H9 (cell line): ENCODE measurements at regions not wholly inside any gene's neighbourhood (a gene's known extent, or its start where the extent isn't known, plus 50 kb on each side); places are given as distances from the start of the nearest gene placed in this dataset.
A peak's percentile ranks its signal among the peaks of the same experiment; 100 is the strongest.

ENCODE experiments used
- DNase-seq: peaks from one replicate; pipeline ENCODE4 v3.0.0-alpha.2; 2017
- H2AFZ ChIP-seq: one replicate; pipeline ENCODE4 v1.6.1; 2013; ENCODE audit warnings: mild to moderate bottlenecking, low read length, control low read depth, moderate library complexity
- H2AK5ac ChIP-seq: 2 replicates; pipeline ENCODE4 v1.6.1; 2013; ENCODE audit warnings: low read length, control low read depth, mixed read lengths; ENCODE audit not compliant: insufficient read length
- H2BK120ac ChIP-seq: one replicate; pipeline ENCODE4 v1.6.1; 2013; ENCODE audit warnings: low read depth, mild to moderate bottlenecking, low read length, control low read depth, inconsistent platforms; ENCODE audit not compliant: poor library complexity, severe bottlenecking
- H2BK12ac ChIP-seq: 2 replicates; pipeline ENCODE4 v1.6.1; 2013; ENCODE audit warnings: low read length, control low read depth, mixed read lengths, low read depth; ENCODE audit not compliant: insufficient read length
- H2BK15ac ChIP-seq: 2 replicates; pipeline ENCODE4 v1.6.1; 2013; ENCODE audit warnings: low read depth, low read length, control low read depth
- H2BK20ac ChIP-seq: one replicate; pipeline ENCODE4 v1.6.1; 2013; ENCODE audit warnings: low read depth, mild to moderate bottlenecking, low read length, control low read depth, inconsistent platforms; ENCODE audit not compliant: poor library complexity, severe bottlenecking
- H2BK5ac ChIP-seq: 2 replicates; pipeline ENCODE4 v1.6.1; 2013; ENCODE audit warnings: low read length, control low read depth, mixed read lengths; ENCODE audit not compliant: insufficient read length
- H3K14ac ChIP-seq: 2 replicates; pipeline ENCODE4 v1.6.1; 2013; ENCODE audit warnings: low read length, control low read depth; ENCODE audit not compliant: insufficient read depth
- H3K18ac ChIP-seq: 2 replicates; pipeline ENCODE4 v1.6.1; 2013; ENCODE audit warnings: low read depth, mild to moderate bottlenecking, mixed read lengths, low read length, control low read depth; ENCODE audit not compliant: insufficient read length
- H3K23ac ChIP-seq: 2 replicates; pipeline ENCODE4 v1.6.1; 2013; ENCODE audit warnings: low read length, control low read depth, mixed read lengths, low read depth; ENCODE audit not compliant: insufficient read length
- H3K23me2 ChIP-seq: 2 replicates; pipeline ENCODE4 v1.6.1; 2013; ENCODE audit warnings: low read depth, mild to moderate bottlenecking, mixed read lengths, low read length, control low read depth; ENCODE audit not compliant: insufficient read length, poor library complexity, severe bottlenecking
- H3K27ac ChIP-seq: 2 replicates; pipeline ENCODE4 v1.5.1; 2013; ENCODE audit warnings: low read length, control low read depth, mixed read lengths, low read depth; ENCODE audit not compliant: insufficient read length
- H3K27me3 ChIP-seq: 2 replicates; pipeline ENCODE4 v1.6.1; 2013; ENCODE audit warnings: low read length, control low read depth, inconsistent platforms; ENCODE audit not compliant: insufficient read depth
- H3K4ac ChIP-seq: 2 replicates; pipeline ENCODE4 v1.6.1; 2013; ENCODE audit warnings: low read depth, mild to moderate bottlenecking, control low read depth, inconsistent platforms, low read length, moderate library complexity
- H3K4me1 ChIP-seq: 2 replicates; pipeline ENCODE4 v1.6.1; 2013; ENCODE audit warnings: low read length, control low read depth, inconsistent platforms; ENCODE audit not compliant: insufficient read depth
- H3K4me2 ChIP-seq: 2 replicates; pipeline ENCODE4 v1.6.1; 2013; ENCODE audit warnings: low read length, control low read depth, mixed read lengths; ENCODE audit not compliant: insufficient read length, insufficient read depth
- H3K56ac ChIP-seq: 2 replicates; pipeline ENCODE4 v1.6.1; 2013; ENCODE audit warnings: low read depth, mild to moderate bottlenecking, mixed read lengths, low read length, control low read depth; ENCODE audit not compliant: insufficient read length
- H3K79me1 ChIP-seq: 2 replicates; pipeline ENCODE4 v1.6.1; 2013; ENCODE audit warnings: low read depth, mild to moderate bottlenecking, moderate library complexity, low read length, control low read depth, inconsistent platforms; ENCODE audit not compliant: insufficient read depth, poor library complexity, severe bottlenecking
- H3K79me2 ChIP-seq: 2 replicates; pipeline ENCODE4 v1.6.1; 2013; ENCODE audit warnings: low read length, control low read depth, inconsistent platforms; ENCODE audit not compliant: insufficient read depth
- H3K9ac ChIP-seq: 2 replicates; pipeline ENCODE4 v1.6.1; 2013; ENCODE audit warnings: low read length, control low read depth, mixed read lengths; ENCODE audit not compliant: insufficient read length; ENCODE audit errors: extremely low read depth
- H3K9me3 ChIP-seq: one replicate; pipeline ENCODE4 v1.6.1; 2013; ENCODE audit warnings: low read depth, low read length, inconsistent platforms; ENCODE audit not compliant: control insufficient read depth
- H3T11ph ChIP-seq: one replicate; pipeline ENCODE4 v1.6.1; 2013; ENCODE audit warnings: mild to moderate bottlenecking, low read length, control low read depth, inconsistent platforms
- H4K20me1 ChIP-seq: one replicate; pipeline ENCODE4 v1.6.1; 2013; ENCODE audit not compliant: control insufficient read depth, insufficient read length, insufficient read depth
- H4K5ac ChIP-seq: 2 replicates; pipeline ENCODE4 v1.6.1; 2013; ENCODE audit warnings: low read depth, mild to moderate bottlenecking, mixed read lengths, low read length, control low read depth; ENCODE audit not compliant: insufficient read length
- H4K8ac ChIP-seq: replicated peaks from 2 replicates; pipeline ENCODE4 v1.6.1; 2013; ENCODE audit warnings: low read length, control low read depth, mixed read lengths, low read depth; ENCODE audit not compliant: insufficient read length
- H4K91ac ChIP-seq: 2 replicates; pipeline ENCODE4 v1.6.1; 2013; ENCODE audit warnings: low read depth, mild to moderate bottlenecking, moderate library complexity, mixed read lengths, low read length, control low read depth; ENCODE audit not compliant: insufficient read length
- H3K27ac Mint-ChIP-seq, 3 experiments: 2 replicates in 2 of 3; 3 replicates in 1 of 3; pipeline ENCODE4 v1.8.0; 2020 to 2021; ENCODE audit warnings: mixed read lengths in 3 of 3, mild to moderate bottlenecking in 1 of 3, moderate library complexity in 1 of 3
- H3K27me3 Mint-ChIP-seq: 2 replicates; pipeline ENCODE4 v1.8.0; 2021; ENCODE audit warnings: low read depth, mild to moderate bottlenecking, moderate library complexity, mixed read lengths
- H3K36me3 Mint-ChIP-seq, 3 experiments: 2 replicates in 2 of 3; 3 replicates in 1 of 3; pipeline ENCODE4 v1.8.0; 2020 to 2021; ENCODE audit warnings: low read depth in 3 of 3, mixed read lengths in 3 of 3; ENCODE audit not compliant: insufficient read depth in 1 of 3
- H3K4me1 Mint-ChIP-seq, 2 experiments: 2 replicates each; pipeline ENCODE4 v1.8.0; 2020; ENCODE audit warnings: mixed read lengths in 2 of 2
- H3K4me3 Mint-ChIP-seq, 2 experiments: 2 replicates in 1 of 2; 3 replicates in 1 of 2; pipeline ENCODE4 v1.8.0; 2020 to 2021; ENCODE audit warnings: mild to moderate bottlenecking in 2 of 2, mixed read lengths in 2 of 2, moderate library complexity in 1 of 2
- H3K9me3 Mint-ChIP-seq, 2 experiments: 2 replicates in 1 of 2; 3 replicates in 1 of 2; pipeline ENCODE4 v1.8.0; 2020; ENCODE audit warnings: mild to moderate bottlenecking in 2 of 2, mixed read lengths in 2 of 2, moderate library complexity in 1 of 2
- WGBS: extraction: QIAGEN DNeasy Blood & Tissue Kit; methylation state at CpG from one replicate; pipeline ENCODE4 v1.1.7; 2013; ENCODE audit warnings: missing lambda C conversion rate, low lambda C conversion rate, mixed read lengths; ENCODE audit not compliant: insufficient read length; ENCODE audit errors: extremely low coverage; 5-methylcytosine and 5-hydroxymethylcytosine counted together
- TF ChIP-seq, protein P1 (sequence below): fragments of 200-600 bp; sonication (generic); conservative IDR thresholded peaks from 3 replicates; pipeline ENCODE4 v1.8.0; 2021; ENCODE audit warnings: antibody characterized with exemption, mild to moderate bottlenecking

DNA sequence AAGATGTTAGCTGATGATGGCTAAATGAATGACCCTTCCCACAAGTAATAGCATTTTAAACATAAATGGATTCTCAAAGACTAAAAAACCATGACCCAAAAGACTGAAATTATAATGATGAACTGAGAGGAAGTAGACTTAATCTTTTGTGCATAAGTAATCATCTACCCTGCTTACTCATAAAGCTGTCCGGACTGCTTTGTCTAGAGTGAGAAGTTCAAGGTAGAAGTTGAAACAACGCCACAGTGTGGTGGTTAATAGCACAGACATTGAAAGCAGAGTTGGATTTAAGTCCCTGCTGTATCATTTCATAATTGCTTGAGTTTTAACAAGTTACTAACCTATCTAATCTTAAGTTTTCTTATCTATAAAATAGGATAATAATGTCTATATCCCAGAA is 346.6 kb downstream of the CENPC start:
- H4K20me1 ChIP-seq: no peaks in the 10 kb centered on the region
- no peak overlapping the region for H2BK20ac ChIP-seq
- no peaks in the 10 kb centered on the region for H3K79me2 ChIP-seq
- H3K4me1 Mint-ChIP-seq: peaks cover 6 to 7% of the 10 kb centered on the region in 2 experiments
- H2BK120ac ChIP-seq: no peak overlapping the region
- no peak overlapping the region for H2AFZ ChIP-seq
- no peaks in the 10 kb centered on the region for H3K23me2 ChIP-seq
- no peak overlapping the region for H2BK15ac ChIP-seq
- no peak overlapping the region for H3T11ph ChIP-seq
- TF ChIP-seq, protein P1, sequence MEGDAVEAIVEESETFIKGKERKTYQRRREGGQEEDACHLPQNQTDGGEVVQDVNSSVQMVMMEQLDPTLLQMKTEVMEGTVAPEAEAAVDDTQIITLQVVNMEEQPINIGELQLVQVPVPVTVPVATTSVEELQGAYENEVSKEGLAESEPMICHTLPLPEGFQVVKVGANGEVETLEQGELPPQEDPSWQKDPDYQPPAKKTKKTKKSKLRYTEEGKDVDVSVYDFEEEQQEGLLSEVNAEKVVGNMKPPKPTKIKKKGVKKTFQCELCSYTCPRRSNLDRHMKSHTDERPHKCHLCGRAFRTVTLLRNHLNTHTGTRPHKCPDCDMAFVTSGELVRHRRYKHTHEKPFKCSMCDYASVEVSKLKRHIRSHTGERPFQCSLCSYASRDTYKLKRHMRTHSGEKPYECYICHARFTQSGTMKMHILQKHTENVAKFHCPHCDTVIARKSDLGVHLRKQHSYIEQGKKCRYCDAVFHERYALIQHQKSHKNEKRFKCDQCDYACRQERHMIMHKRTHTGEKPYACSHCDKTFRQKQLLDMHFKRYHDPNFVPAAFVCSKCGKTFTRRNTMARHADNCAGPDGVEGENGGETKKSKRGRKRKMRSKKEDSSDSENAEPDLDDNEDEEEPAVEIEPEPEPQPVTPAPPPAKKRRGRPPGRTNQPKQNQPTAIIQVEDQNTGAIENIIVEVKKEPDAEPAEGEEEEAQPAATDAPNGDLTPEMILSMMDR: peak; percentile 69
- no CpG with 5 or more reads among the region's 2 CpGs for WGBS
- no peaks in the 10 kb centered on the region for H3K4me1 ChIP-seq
- H3K27ac ChIP-seq: no peak overlapping the region
- no peak overlapping the region for H3K9ac ChIP-seq
- no peaks in the 10 kb centered on the region for H3K36me3 Mint-ChIP-seq
- H3K9me3 ChIP-seq: no peaks in the 10 kb centered on the region
- no peak overlapping the region for H4K5ac ChIP-seq
- H3K4ac ChIP-seq: no peak overlapping the region
- no peak overlapping the region for H3K23ac ChIP-seq
- H3K14ac ChIP-seq: no peak overlapping the region
- no peak overlapping the region for H3K56ac ChIP-seq
- H3K18ac ChIP-seq: no peak overlapping the region
- H3K27me3 ChIP-seq: no peaks in the 10 kb centered on the region
- H2BK5ac ChIP-seq: no peak overlapping the region
- H3K9me3 Mint-ChIP-seq: no peaks in the 10 kb centered on the region
- DNase-seq: peak; percentile 31
- no peak overlapping the region for H4K91ac ChIP-seq
- H3K27me3 Mint-ChIP-seq: no peaks in the 10 kb centered on the region
- H2BK12ac ChIP-seq: no peak overlapping the region
- H2AK5ac ChIP-seq: no peak overlapping the region
- no peak overlapping the region for H4K8ac ChIP-seq
- H3K4me2 ChIP-seq: no peak overlapping the region
- no peak overlapping the region for H3K4me3 Mint-ChIP-seq
- no peak overlapping the region; a peak in 1 of 7 replicates for H3K27ac Mint-ChIP-seq
- no peaks in the 10 kb centered on the region for H3K79me1 ChIP-seq
